ENCODE measurements at regions not wholly inside any gene's neighbourhood (a gene's known extent, or its start where the extent isn't known, plus 50 kb on each side); places are given as distances from the start of the nearest gene placed in this dataset.

GRCh38 chr22:20655623-20656022 is 118.3 kb upstream of the SERPIND1 start:
- Histone ChIP-seq H3K27ac (no peak overlapping the region), H3K36me3 (no peaks in the 10 kb centered on the region), H3K27me3 (no peaks in the 10 kb centered on the region), H3K4me3 (no peak overlapping the region), H3K9me3 (no peaks in the 10 kb centered on the region), H3K4me1 (no peaks in the 10 kb centered on the region)
- TF ChIP-seq POLR2A (IDR thresholded peaks at IDR 0.05): no peak
- TF ChIP-seq CTCF (IDR thresholded peaks at IDR 0.05): no peak
- TF ChIP-seq EP300 (IDR thresholded peaks at IDR 0.05): no peak
- TF ChIP-seq POLR2AphosphoS5 (IDR thresholded peaks at IDR 0.05): no peak
- no peak for DNase-seq
- intact Hi-C loops (cut with DNase I; ENCODE audit: low total_unique reads): no loop called here

DNA sequence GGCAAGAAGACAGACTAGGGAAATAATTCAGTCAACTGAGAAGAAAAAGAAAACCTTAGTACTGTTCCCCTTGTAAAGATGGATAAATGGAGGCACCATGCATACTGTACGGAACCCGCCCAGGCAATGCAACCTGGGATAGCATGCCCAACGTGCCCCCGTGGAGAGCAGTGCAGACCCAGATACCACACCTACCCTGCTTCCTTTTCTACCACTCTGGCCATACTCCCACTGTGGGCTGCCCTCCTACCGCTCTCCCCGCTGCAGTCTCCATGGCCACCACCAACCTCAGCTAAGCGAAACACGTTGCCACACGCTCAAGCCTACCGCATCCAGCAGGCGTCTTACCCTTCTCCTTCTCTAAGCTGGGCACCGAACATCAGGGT is 117.4 kb upstream of the SERPIND1 start:
- H3K27me3 ChIP-seq: no peaks in the 10 kb centered on the region
- H3K27ac ChIP-seq: no peak overlapping the region
- no peaks in the 10 kb centered on the region for H3K36me3 ChIP-seq
- no peak for TF ChIP-seq POLR2AphosphoS5 (IDR thresholded peaks at IDR 0.05)
- TF ChIP-seq EP300 (IDR thresholded peaks at IDR 0.05): no peak
- TF ChIP-seq POLR2A (IDR thresholded peaks at IDR 0.05): no peak
- TF ChIP-seq CTCF (IDR thresholded peaks at IDR 0.05): no peak
- H3K4me1 ChIP-seq: no peaks in the 10 kb centered on the region
- no peak for DNase-seq
- 90 to 95% (median 91%) methylated on average over 12 of the region's 12 CpGs for WGBS, 5 donors
- no peaks in the 10 kb centered on the region for H3K9me3 ChIP-seq
- intact Hi-C loops (cut with DNase I; ENCODE audit: low total_unique reads): no loop called here
- H3K4me3 ChIP-seq: no peak overlapping the region

GRCh38 chr22:20656902-20657836 is 116.7 kb upstream of the SERPIND1 start:
- TF ChIP-seq POLR2AphosphoS5 (IDR thresholded peaks at IDR 0.05) (no peak), POLR2A (IDR thresholded peaks at IDR 0.05) (no peak), EP300 (IDR thresholded peaks at IDR 0.05) (no peak), CTCF (IDR thresholded peaks at IDR 0.05) (no peak)
- Histone ChIP-seq H3K4me3 (no peak overlapping the region), H3K27me3 (no peaks in the 10 kb centered on the region), H3K36me3 (no peaks in the 10 kb centered on the region), H3K4me1 (no peaks in the 10 kb centered on the region), H3K27ac (no peak overlapping the region), H3K9me3 (no peaks in the 10 kb centered on the region)
- DNase-seq: no peak
- intact Hi-C loops (cut with DNase I; ENCODE audit: low total_unique reads): no loop called here
- WGBS, 5 donors: 81 to 87% (median 85%) methylated on average over 17 of the region's 17 CpGs
